GM19397 (cell line): ENCODE measurements at regions not wholly inside any gene's neighbourhood (a gene's known extent, or its start where the extent isn't known, plus 50 kb on each side); places are given as distances from the start of the nearest gene placed in this dataset.

Experiments used
- ATAC-seq: cut with Tn5 transposase; IDR thresholded peaks from one replicate; pipeline ENCODE4 v1.9.1; 2021; ENCODE audit warnings: mild to moderate bottlenecking, moderate library complexity; ENCODE audit not compliant: unreplicated experiment

- no peak for ATAC-seq
Measured at GRCh38 chr20:57761413-57761734, 51.6 kb upstream of the PMEPA1 start.

GRCh38 chr20:57760698-57761412 lies 51.0 kb upstream of the PMEPA1 start:
- no peak for ATAC-seq

- no peak for ATAC-seq
Measured at GRCh38 chr20:57759724-57760123, 49.9 kb upstream of the PMEPA1 start.
